Testis (tissue), 2 donors: ENCODE measurements at regions not wholly inside any gene's neighbourhood (a gene's known extent, or its start where the extent isn't known, plus 50 kb on each side); places are given as distances from the start of the nearest gene placed in this dataset.

ENCODE experiments used
- CTCF ChIP-seq, 3 experiments: fragments of 450-650 bp in 2 of 3; fragments of 200-600 bp in 1 of 3; sonication (generic) in 1 of 3; IDR thresholded peaks; one replicate each; pipeline ENCODE4 v1.5.1; 2016 to 2019; ENCODE audit warnings: antibody characterized with exemption in 3 of 3, mild to moderate bottlenecking in 2 of 3, moderate library complexity in 1 of 3
- POLR2A ChIP-seq: fragments of 450-650 bp; IDR thresholded peaks from one replicate; pipeline ENCODE4 v1.6.1; 2017; ENCODE audit warnings: antibody characterized with exemption, mild to moderate bottlenecking, moderate library complexity

- TF ChIP-seq CTCF (IDR thresholded peaks at IDR 0.05) (no peak), POLR2A (no peak)
These were observed 177.8 kb upstream of the HAAO start for GRCh38 chr2:42970151-42970550.
